ENCODE measurements at regions not wholly inside any gene's neighbourhood (a gene's known extent, or its start where the extent isn't known, plus 50 kb on each side); places are given as distances from the start of the nearest gene placed in this dataset.

DNA sequence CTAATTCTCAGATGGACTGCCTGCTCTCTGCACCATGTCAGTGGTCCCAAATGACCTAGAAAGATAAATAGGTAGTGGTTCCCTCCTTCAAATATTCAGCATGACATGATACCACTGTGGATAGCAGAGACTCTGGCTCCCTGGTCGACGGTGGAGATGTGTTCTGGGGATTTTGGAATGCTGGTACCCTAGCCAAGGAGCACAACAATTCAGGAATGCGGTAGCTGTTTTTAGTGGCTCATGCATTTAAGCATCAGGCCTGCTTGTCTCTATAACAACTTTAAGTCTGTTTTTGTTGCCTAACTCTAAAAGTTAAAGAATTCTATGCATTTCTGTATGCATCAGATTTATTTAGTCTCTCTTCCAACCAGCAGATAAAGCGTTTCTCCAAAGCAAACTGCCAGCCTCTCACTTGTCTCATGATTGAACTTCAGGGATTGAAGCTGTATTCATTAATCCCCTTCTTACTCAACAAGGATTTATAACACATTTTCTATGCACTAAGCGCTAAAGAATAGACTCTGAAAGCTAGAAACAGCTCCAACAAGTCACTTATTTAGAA is 164.9 kb upstream of the BMP4 start:
- H3K27me3 ChIP-seq (ENCODE audit: control insufficient read depth, insufficient read depth, low read length), result no peaks in the 10 kb centered on the region
- ChIA-PET CTCF (interaction anchor here (0.8 kb wide), 1 partner anchor 19 kb away, joined by 4 read pairs; no protein-coding TSS in a partner anchor), POLR2A (no interaction called here)
- TF ChIP-seq, protein P1, sequence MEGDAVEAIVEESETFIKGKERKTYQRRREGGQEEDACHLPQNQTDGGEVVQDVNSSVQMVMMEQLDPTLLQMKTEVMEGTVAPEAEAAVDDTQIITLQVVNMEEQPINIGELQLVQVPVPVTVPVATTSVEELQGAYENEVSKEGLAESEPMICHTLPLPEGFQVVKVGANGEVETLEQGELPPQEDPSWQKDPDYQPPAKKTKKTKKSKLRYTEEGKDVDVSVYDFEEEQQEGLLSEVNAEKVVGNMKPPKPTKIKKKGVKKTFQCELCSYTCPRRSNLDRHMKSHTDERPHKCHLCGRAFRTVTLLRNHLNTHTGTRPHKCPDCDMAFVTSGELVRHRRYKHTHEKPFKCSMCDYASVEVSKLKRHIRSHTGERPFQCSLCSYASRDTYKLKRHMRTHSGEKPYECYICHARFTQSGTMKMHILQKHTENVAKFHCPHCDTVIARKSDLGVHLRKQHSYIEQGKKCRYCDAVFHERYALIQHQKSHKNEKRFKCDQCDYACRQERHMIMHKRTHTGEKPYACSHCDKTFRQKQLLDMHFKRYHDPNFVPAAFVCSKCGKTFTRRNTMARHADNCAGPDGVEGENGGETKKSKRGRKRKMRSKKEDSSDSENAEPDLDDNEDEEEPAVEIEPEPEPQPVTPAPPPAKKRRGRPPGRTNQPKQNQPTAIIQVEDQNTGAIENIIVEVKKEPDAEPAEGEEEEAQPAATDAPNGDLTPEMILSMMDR (IDR thresholded peaks at IDR 0.05; ENCODE audit: insufficient read depth, low read depth, low read length), result no peak
- H3K4me3 ChIP-seq (ENCODE audit: low read depth, low read length), result no peak overlapping the region
- DNase-seq (ENCODE audit: low read depth), result no peak
- no peaks in the 10 kb centered on the region for H3K36me3 ChIP-seq (ENCODE audit: control insufficient read depth, insufficient read depth, low read length)

DNA sequence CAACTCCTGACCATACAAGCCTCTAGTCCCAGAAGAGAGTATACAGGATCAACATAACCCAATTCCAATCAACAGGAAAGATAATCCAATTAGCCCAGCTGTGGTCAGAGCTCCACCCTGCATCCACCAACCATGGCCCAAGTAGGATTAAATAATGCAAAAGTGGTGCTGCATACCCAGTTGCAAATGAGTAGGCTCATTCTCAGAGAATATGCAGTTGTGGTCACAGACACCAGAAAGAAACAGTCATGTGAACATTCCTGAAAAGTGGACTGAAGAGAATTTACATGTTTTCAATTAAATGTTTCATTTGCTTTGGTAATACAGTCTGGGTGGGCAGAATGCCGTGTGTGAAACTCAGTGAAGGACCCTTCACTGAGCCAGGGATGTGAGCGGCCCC is 167.2 kb upstream of the BMP4 start:
- H3K27me3 ChIP-seq (ENCODE audit: control insufficient read depth, insufficient read depth, low read length), result no peaks in the 10 kb centered on the region
- no peaks in the 10 kb centered on the region for H3K36me3 ChIP-seq (ENCODE audit: control insufficient read depth, insufficient read depth, low read length)
- POLR2A ChIA-PET, result no interaction called here
- TF ChIP-seq, protein P1 (IDR thresholded peaks at IDR 0.05; ENCODE audit: insufficient read depth, low read depth, low read length), result no peak
- no peak overlapping the region for H3K4me3 ChIP-seq (ENCODE audit: low read depth, low read length)
- DNase-seq (ENCODE audit: low read depth), result no peak
- CTCF ChIA-PET, result no interaction called here

DNA sequence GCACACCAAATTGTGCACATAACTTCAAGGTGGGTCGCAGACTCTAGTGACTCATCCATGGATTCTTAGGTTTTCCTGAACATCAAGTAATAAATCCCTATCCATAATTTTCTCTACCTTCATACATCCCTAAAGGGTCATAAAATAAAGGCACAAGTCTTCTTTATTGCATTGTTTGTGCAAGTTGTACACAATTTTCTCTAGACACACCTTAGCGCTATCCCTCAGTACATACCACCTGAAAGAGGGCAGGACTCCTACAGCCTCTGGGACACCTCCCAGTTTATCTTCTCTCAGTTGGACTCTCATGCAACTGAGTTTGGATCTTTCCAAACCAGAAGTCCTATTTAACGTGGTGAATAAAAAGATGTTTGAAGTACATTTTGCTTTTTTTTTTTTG is 168.5 kb upstream of the BMP4 start:
- POLR2A ChIA-PET, result no interaction called here
- no peaks in the 10 kb centered on the region for H3K27me3 ChIP-seq (ENCODE audit: control insufficient read depth, insufficient read depth, low read length)
- no peak overlapping the region for H3K4me3 ChIP-seq (ENCODE audit: low read depth, low read length)
- TF ChIP-seq, protein P1 (IDR thresholded peaks at IDR 0.05; ENCODE audit: insufficient read depth, low read depth, low read length), result no peak
- no peak for DNase-seq (ENCODE audit: low read depth)
- CTCF ChIA-PET, result no interaction called here
- H3K36me3 ChIP-seq (ENCODE audit: control insufficient read depth, insufficient read depth, low read length), result no peaks in the 10 kb centered on the region

DNA sequence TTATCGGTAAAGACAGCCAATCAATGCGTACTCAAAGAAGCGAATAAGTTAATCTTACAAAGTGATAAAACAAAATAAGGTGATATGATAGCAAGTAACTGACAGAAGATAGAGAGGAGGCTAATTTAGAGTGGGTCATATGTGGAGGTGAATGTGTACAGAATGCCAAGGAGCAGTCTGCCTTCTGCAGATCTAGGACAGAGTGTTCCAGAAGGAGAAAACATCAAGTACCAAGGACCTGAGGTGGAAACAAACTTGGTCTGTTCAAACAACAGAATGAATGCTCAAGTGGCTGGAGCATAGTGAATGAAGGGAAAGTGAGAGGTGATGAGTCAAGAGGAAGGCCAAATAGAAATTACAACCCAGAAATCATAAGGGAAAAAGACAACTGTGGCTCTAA is 170.3 kb upstream of the BMP4 start:
- ChIA-PET POLR2A (no interaction called here), CTCF (no interaction called here)
- no peak for DNase-seq (ENCODE audit: low read depth)
- no peaks in the 10 kb centered on the region for H3K36me3 ChIP-seq (ENCODE audit: control insufficient read depth, insufficient read depth, low read length)
- H3K4me3 ChIP-seq (ENCODE audit: low read depth, low read length), result no peak overlapping the region
- TF ChIP-seq, protein P1 (IDR thresholded peaks at IDR 0.05; ENCODE audit: insufficient read depth, low read depth, low read length), result no peak
- no peaks in the 10 kb centered on the region for H3K27me3 ChIP-seq (ENCODE audit: control insufficient read depth, insufficient read depth, low read length)

DNA sequence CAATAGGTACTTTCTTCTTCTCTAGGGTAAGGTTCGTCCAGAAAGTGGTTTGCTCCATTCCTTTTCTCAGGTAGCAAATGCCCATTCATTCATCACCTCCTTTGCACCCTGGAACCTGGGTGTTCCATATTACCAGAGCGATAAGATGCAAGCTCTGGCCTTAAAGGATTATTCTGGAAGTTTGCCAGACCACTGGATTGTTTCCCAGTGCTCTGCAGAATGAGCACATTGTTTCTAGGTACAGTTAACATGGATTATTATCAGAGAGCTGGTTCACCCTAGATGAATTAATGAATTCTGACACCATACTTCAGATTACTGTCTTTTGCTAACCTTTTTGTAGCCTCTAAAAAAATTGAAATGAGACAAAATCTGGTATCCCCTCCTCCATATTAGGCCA is 170.9 kb upstream of the BMP4 start:
- TF ChIP-seq, protein P1 (IDR thresholded peaks at IDR 0.05; ENCODE audit: insufficient read depth, low read depth, low read length), result no peak
- Histone ChIP-seq H3K36me3 (ENCODE audit: control insufficient read depth, insufficient read depth, low read length) (no peaks in the 10 kb centered on the region), H3K4me3 (ENCODE audit: low read depth, low read length) (no peak overlapping the region), H3K27me3 (ENCODE audit: control insufficient read depth, insufficient read depth, low read length) (no peaks in the 10 kb centered on the region)
- CTCF ChIA-PET, result no interaction called here
- POLR2A ChIA-PET, result no interaction called here
- DNase-seq (ENCODE audit: low read depth), result no peak

Measured in BJ (cell line).